ENCODE measurements at regions not wholly inside any gene's neighbourhood (a gene's known extent, or its start where the extent isn't known, plus 50 kb on each side); places are given as distances from the start of the nearest gene placed in this dataset.

DNA sequence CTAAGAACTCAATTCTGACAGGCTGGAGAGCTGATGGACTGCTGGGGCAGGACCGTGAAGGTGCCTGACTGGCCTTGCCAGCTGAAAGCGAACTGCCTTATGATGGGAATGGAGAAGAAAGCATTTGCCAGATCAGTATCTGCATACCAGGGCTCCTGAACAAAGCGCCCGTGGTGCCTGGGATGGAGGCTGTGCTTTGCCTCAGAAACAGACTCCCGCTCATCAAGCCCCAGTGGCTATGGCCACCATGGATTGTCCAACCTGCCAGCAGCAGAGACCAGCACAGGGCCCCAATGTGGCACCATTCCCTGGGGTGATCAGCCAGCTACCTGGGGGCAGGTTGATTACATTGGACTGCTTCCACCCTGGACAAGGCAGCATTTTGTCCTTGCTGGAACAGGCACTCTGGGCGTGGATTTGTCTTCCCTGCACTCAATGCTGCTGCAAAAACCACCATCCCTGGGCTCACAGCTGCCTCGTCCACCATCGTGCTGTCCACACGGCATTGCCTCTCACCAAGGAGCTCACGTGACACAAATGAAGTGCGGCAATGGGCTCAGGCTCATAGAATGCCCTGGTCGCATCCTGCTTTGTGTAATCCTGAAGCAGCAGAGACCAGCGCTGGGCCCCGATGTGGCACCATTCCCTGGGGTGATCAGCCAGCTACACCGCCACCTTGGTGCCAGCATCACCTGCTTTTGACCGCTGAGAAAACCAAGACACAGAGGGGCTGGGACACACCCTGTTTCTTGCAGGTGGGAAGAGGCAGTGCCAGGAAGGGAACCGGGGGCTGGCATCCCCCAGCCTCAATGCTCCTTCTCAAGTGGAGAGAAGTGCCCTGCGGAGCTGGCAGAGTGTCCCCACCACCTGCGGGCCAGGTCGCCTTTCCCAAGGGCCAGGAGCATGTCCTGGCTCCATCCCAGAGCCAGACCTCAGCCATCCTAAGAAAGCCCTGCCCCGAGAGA is 1367.5 kb downstream of the BRD1 start:
- TF ChIP-seq, protein P1, sequence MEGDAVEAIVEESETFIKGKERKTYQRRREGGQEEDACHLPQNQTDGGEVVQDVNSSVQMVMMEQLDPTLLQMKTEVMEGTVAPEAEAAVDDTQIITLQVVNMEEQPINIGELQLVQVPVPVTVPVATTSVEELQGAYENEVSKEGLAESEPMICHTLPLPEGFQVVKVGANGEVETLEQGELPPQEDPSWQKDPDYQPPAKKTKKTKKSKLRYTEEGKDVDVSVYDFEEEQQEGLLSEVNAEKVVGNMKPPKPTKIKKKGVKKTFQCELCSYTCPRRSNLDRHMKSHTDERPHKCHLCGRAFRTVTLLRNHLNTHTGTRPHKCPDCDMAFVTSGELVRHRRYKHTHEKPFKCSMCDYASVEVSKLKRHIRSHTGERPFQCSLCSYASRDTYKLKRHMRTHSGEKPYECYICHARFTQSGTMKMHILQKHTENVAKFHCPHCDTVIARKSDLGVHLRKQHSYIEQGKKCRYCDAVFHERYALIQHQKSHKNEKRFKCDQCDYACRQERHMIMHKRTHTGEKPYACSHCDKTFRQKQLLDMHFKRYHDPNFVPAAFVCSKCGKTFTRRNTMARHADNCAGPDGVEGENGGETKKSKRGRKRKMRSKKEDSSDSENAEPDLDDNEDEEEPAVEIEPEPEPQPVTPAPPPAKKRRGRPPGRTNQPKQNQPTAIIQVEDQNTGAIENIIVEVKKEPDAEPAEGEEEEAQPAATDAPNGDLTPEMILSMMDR (IDR thresholded peaks at IDR 0.05; ENCODE audit: low read depth, low read length) = no peak
- no peak for TF ChIP-seq POLR2A (IDR thresholded peaks at IDR 0.05; ENCODE audit: extremely low read depth, insufficient read length)

Data from NB4 (cell line).